ENCODE measurements at regions not wholly inside any gene's neighbourhood (a gene's known extent, or its start where the extent isn't known, plus 50 kb on each side); places are given as distances from the start of the nearest gene placed in this dataset.

DNA sequence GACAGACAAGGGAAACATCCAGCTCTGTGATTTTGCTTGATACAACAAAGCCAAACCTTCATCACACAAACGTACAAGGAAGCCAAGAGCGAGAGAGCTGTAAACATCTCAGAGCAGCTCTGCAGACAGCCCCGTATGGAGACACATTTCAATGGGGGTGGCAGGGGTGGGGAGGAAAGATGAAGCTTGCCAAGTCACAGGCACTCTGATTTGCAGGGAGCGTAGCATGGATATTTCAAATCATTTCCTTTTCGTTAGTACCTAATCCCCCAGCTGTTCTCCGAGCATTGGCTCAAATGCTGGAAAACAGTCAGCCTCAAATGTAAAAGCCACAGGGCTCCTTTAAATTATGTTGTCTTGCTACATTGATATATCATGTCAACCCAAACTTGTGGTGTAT is 458.9 kb upstream of the CADM1 start:
- Mint-ChIP-seq H3K27ac (no peak overlapping the region), H3K4me3 (no peak overlapping the region), H3K27me3 (ENCODE audit: insufficient read depth, low read depth, poor library complexity) (no peaks in the 10 kb centered on the region), H3K9me3 (peaks cover 8% of the 10 kb centered on the region; the same call in 2 of the 3 replicates), H3K4me1 (peaks cover 30% of the 10 kb centered on the region; the same call in 2 of the 3 replicates), H3K36me3 (ENCODE audit: low read depth) (peaks cover 5% of the 10 kb centered on the region; the same call in 1 of the 3 replicates)
- DNase-seq (ENCODE audit: low spot score) (no peak), ATAC-seq (no peak)
- Histone ChIP-seq H4K20me1 (replicated peaks; ENCODE audit: insufficient read depth) (no peaks in the 10 kb centered on the region), H3K4me3 (no peak overlapping the region), H2AFZ (no peak overlapping the region), H3K9me2 (ENCODE audit: insufficient read depth) (no peaks in the 10 kb centered on the region), H3K4me2 (no peak overlapping the region), H3K79me2 (replicated peaks; ENCODE audit: insufficient read depth) (no peaks in the 10 kb centered on the region), H3K27me3 (ENCODE audit: insufficient read depth) (peaks cover 12% of the 10 kb centered on the region), H3K4me1 (ENCODE audit: insufficient read depth) (peaks cover 10% of the 10 kb centered on the region; the same call in 1 of the 2 replicates), H3K36me3 (ENCODE audit: insufficient read depth) (no peaks in the 10 kb centered on the region), H3K27ac (ENCODE audit: low read depth) (no peak overlapping the region), H3F3A (replicated peaks; ENCODE audit: low read depth) (no peaks in the 10 kb centered on the region)
- TF ChIP-seq ZNF114 (CRISPR knock-in tag; IDR thresholded peaks at IDR 0.05) = no peak
- TF ChIP-seq, protein P1, sequence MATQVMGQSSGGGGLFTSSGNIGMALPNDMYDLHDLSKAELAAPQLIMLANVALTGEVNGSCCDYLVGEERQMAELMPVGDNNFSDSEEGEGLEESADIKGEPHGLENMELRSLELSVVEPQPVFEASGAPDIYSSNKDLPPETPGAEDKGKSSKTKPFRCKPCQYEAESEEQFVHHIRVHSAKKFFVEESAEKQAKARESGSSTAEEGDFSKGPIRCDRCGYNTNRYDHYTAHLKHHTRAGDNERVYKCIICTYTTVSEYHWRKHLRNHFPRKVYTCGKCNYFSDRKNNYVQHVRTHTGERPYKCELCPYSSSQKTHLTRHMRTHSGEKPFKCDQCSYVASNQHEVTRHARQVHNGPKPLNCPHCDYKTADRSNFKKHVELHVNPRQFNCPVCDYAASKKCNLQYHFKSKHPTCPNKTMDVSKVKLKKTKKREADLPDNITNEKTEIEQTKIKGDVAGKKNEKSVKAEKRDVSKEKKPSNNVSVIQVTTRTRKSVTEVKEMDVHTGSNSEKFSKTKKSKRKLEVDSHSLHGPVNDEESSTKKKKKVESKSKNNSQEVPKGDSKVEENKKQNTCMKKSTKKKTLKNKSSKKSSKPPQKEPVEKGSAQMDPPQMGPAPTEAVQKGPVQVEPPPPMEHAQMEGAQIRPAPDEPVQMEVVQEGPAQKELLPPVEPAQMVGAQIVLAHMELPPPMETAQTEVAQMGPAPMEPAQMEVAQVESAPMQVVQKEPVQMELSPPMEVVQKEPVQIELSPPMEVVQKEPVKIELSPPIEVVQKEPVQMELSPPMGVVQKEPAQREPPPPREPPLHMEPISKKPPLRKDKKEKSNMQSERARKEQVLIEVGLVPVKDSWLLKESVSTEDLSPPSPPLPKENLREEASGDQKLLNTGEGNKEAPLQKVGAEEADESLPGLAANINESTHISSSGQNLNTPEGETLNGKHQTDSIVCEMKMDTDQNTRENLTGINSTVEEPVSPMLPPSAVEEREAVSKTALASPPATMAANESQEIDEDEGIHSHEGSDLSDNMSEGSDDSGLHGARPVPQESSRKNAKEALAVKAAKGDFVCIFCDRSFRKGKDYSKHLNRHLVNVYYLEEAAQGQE (IDR thresholded peaks at IDR 0.05; ENCODE audit: unreplicated experiment) = no peak

DNA sequence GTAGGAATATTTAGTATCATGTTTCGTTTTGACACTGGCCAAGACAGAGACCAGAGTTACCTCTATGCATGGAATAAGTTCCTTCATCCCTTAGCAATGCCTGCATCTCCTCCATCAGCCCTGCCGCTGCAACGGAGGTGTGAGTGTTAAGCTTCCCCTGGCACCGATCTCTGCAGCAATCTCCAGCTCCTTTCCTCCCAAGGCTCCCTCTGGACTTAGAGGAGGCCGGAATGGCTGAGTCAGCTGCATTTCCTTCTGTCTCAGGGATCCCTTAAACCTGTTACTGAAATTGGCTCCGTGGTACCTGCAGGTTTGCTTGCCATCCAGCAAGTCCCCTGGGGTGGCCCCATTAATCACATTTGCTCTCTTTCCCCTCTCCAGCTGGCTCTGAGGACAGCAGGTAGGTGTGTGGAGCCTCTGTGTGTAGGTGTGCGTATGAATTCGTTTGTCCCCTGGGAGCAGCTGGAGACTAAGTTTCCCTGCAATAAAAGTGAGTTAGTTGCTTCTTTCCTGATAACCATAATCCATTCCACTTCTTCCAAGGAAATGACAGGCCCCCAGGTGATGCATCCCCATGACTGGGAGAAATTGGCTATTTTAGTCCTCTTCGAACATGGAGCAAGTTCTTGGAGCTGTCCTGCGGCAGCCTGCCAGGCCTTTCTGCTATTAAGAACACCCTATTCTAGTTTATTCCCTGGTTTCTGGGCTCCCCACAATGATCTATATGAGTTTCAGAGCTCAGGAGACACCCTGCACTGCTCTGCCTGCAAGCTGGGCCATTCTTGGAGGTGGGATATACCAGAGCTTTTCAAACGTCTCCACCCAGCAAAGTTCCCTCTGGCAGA is 457.2 kb upstream of the CADM1 start:
- H3K27me3 Mint-ChIP-seq (ENCODE audit: insufficient read depth, low read depth, poor library complexity) = no peaks in the 10 kb centered on the region
- no peak overlapping the region for H3K27ac ChIP-seq (ENCODE audit: low read depth)
- ATAC-seq (peak; percentile 43), DNase-seq (ENCODE audit: low spot score) (no peak)
- TF ChIP-seq, protein P1 (IDR thresholded peaks at IDR 0.05; ENCODE audit: unreplicated experiment) = no peak
- no peak overlapping the region for H3K4me3 ChIP-seq
- no peaks in the 10 kb centered on the region for H3K36me3 ChIP-seq (ENCODE audit: insufficient read depth)
- no peak overlapping the region for H3K27ac Mint-ChIP-seq
- no peak overlapping the region for H3K4me3 Mint-ChIP-seq
- H3K4me1 Mint-ChIP-seq = peaks cover 31% of the 10 kb centered on the region; the same call in 2 of the 3 replicates
- H3K27me3 ChIP-seq (ENCODE audit: insufficient read depth) = peaks cover 3% of the 10 kb centered on the region; the same call in 1 of the 2 replicates
- no peaks in the 10 kb centered on the region for H3K9me3 Mint-ChIP-seq
- H3F3A ChIP-seq (replicated peaks; ENCODE audit: low read depth) = no peaks in the 10 kb centered on the region
- 0 out of 2 replicates have a peak overlapping the region, but pooled peaks have one; percentile 39 for H2AFZ ChIP-seq
- no peaks in the 10 kb centered on the region for H3K9me2 ChIP-seq (ENCODE audit: insufficient read depth)
- H3K4me1 ChIP-seq (ENCODE audit: insufficient read depth) = peaks cover 7% of the 10 kb centered on the region; the same call in 1 of the 2 replicates
- H3K79me2 ChIP-seq (replicated peaks; ENCODE audit: insufficient read depth) = no peaks in the 10 kb centered on the region
- no peak overlapping the region for H3K4me2 ChIP-seq
- H3K36me3 Mint-ChIP-seq (ENCODE audit: low read depth) = no peaks in the 10 kb centered on the region
- no peaks in the 10 kb centered on the region for H4K20me1 ChIP-seq (replicated peaks; ENCODE audit: insufficient read depth)
